ENCODE measurements at regions not wholly inside any gene's neighbourhood (a gene's known extent, or its start where the extent isn't known, plus 50 kb on each side); places are given as distances from the start of the nearest gene placed in this dataset.

DNA sequence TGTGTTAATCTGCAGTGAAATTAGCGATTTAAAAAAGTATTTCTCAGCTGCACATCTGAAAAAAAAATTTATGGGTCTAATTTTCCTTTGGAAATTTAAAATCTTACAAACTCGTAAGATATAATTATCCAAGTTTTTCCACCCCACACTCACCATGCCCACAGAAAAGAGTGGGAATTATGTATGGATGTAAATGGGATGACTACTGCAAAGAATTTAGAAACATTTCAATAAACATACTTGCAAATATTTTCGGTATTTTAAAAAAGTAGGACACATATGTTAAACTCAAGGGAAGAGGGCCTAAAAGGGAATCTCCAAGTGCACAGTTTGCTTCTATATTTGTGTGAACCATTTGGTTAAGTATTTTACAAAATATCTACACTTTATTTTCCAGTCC, 1039.9 kb upstream of the POU3F3 start:
- Histone ChIP-seq H3K36me3 (no peaks in the 10 kb centered on the region), H3K27me3 (no peaks in the 10 kb centered on the region), H3K9me3 (no peaks in the 10 kb centered on the region), H3K27ac (no peak overlapping the region), H3K4me1 (no peaks in the 10 kb centered on the region), H3K4me3 (no peak overlapping the region)
- DNase-seq (no peak), ATAC-seq (ENCODE audit: low FRiP score in 2 of 2) (no peak)
- 84% methylated on average over 3 of the region's 3 CpGs for WGBS, 2 donors
- TF ChIP-seq EP300 (IDR thresholded peaks at IDR 0.05) (no peak), POLR2AphosphoS5 (IDR thresholded peaks at IDR 0.05) (no peak), POLR2A (IDR thresholded peaks at IDR 0.05) (no peak)

DNA sequence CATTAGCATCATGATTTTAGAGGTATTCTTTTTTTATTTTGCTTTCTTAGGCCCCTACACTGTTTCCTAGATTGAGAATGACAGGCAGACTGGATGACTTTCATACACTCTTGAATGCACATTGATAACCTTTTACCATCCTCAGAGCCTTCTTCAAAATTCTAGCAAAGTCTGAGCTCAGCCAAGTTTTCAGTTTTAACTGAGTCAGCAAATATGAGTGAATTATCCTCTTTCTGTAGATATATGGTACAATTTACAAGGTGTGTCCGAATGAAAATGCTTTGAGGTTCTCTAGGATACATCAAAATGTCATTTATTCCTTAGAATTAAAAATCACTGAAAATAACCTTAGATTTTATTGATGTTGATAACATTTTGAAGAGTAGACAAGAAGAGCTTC, 1038.2 kb upstream of the POU3F3 start:
- no peaks in the 10 kb centered on the region for H3K4me1 ChIP-seq
- no peaks in the 10 kb centered on the region for H3K9me3 ChIP-seq
- DNase-seq = no peak
- H3K27me3 ChIP-seq = no peaks in the 10 kb centered on the region
- H3K4me3 ChIP-seq = no peak overlapping the region
- 78 to 86% methylated on average over 1 of the region's 1 CpG for WGBS, 2 donors
- no peak for ATAC-seq (ENCODE audit: low FRiP score in 2 of 2)
- TF ChIP-seq EP300 (IDR thresholded peaks at IDR 0.05) = no peak
- no peak for TF ChIP-seq POLR2A (IDR thresholded peaks at IDR 0.05)
- no peak for TF ChIP-seq CTCF (IDR thresholded peaks at IDR 0.05)
- no peak for TF ChIP-seq POLR2AphosphoS5 (IDR thresholded peaks at IDR 0.05)
- H3K27ac ChIP-seq = no peak overlapping the region
- no peaks in the 10 kb centered on the region for H3K36me3 ChIP-seq

- ATAC-seq (ENCODE audit: low FRiP score in 2 of 2) = no peak
- DNase-seq = no peak
- Histone ChIP-seq H3K27me3 (no peaks in the 10 kb centered on the region), H3K4me3 (no peak overlapping the region), H3K27ac (no peak overlapping the region), H3K4me1 (no peaks in the 10 kb centered on the region), H3K9me3 (no peaks in the 10 kb centered on the region), H3K36me3 (no peaks in the 10 kb centered on the region)
- TF ChIP-seq CTCF (IDR thresholded peaks at IDR 0.05) (no peak), POLR2A (IDR thresholded peaks at IDR 0.05) (no peak), POLR2AphosphoS5 (IDR thresholded peaks at IDR 0.05) (no peak), EP300 (IDR thresholded peaks at IDR 0.05) (no peak)
- 70 to 84% methylated on average over 3 of the region's 3 CpGs for WGBS, 2 donors
Measured at GRCh38 chr2:103817746-103818145, 1036.2 kb upstream of the POU3F3 start.

DNA sequence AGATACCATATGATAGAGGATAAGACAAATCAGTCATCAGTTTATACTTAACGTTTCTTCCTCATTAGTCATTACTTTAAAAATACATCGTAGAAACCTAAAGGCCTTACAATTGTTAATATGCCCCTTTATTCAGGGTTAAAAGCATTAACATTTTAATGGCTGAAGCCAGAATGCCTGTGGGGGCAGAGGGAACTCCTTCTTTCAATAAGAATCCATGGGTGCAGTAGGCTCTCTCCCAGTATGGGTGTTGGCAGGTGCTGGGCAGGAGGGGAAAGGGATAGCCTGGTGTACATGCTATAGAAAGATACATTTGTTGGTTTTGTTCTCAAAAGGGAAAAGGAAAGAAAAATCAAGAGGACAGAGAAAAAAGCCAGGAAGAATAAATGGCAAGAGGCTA, 1035.7 kb upstream of the POU3F3 start:
- Histone ChIP-seq H3K27me3 (no peaks in the 10 kb centered on the region), H3K27ac (no peak overlapping the region), H3K4me1 (no peaks in the 10 kb centered on the region), H3K9me3 (no peaks in the 10 kb centered on the region), H3K36me3 (no peaks in the 10 kb centered on the region), H3K4me3 (no peak overlapping the region)
- no peak for DNase-seq
- WGBS, 2 donors = 27 to 34% methylated on average over 2 of the region's 2 CpGs
- TF ChIP-seq EP300 (IDR thresholded peaks at IDR 0.05) = no peak
- no peak for TF ChIP-seq CTCF (IDR thresholded peaks at IDR 0.05)
- TF ChIP-seq POLR2AphosphoS5 (IDR thresholded peaks at IDR 0.05) = no peak
- no peak for TF ChIP-seq POLR2A (IDR thresholded peaks at IDR 0.05)
- no peak for ATAC-seq (ENCODE audit: low FRiP score in 2 of 2)

DNA sequence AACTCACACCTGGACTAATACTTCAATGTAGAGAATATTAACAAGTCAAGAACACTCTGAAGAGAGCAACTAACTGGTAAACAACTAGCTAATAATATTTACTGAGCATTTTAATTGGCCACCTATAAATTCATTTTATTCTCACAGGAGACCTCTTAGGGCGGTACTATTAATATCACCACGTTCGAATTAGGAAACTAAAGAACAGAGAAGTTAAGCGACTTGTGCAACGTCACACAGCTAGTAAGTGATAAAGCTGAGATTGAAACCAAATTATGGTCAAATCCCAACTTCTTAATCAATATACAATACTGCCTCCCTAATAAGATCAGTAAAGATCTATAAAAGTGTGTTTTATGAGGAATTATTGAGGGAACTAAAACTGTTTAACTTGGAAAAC, 1034.3 kb upstream of the POU3F3 start:
- no peak for ATAC-seq (ENCODE audit: low FRiP score in 2 of 2)
- Histone ChIP-seq H3K36me3 (no peaks in the 10 kb centered on the region), H3K27ac (no peak overlapping the region), H3K9me3 (no peaks in the 10 kb centered on the region), H3K27me3 (no peaks in the 10 kb centered on the region), H3K4me3 (no peak overlapping the region), H3K4me1 (no peaks in the 10 kb centered on the region)
- WGBS, 2 donors = 85 to 90% methylated on average over 5 of the region's 5 CpGs
- TF ChIP-seq EP300 (IDR thresholded peaks at IDR 0.05) = no peak
- no peak for TF ChIP-seq POLR2A (IDR thresholded peaks at IDR 0.05)
- TF ChIP-seq POLR2AphosphoS5 (IDR thresholded peaks at IDR 0.05) = no peak
- no peak for TF ChIP-seq CTCF (IDR thresholded peaks at IDR 0.05)
- no peak for DNase-seq

Measured in upper lobe of left lung (tissue), 6 donors.